ENCODE measurements at regions not wholly inside any gene's neighbourhood (a gene's known extent, or its start where the extent isn't known, plus 50 kb on each side); places are given as distances from the start of the nearest gene placed in this dataset.
"Not testable (repeated sequence)": the region's sequence is repeated elsewhere in the genome, so short reads cannot be mapped to it uniquely, and the experiment has no call there.

- no peak for DNase-seq (ENCODE audit: low read depth in 1 of 2, low spot score in 2 of 2)
- H3K9me3 ChIP-seq (replicated peaks): no peaks in the 10 kb centered on the region
Measured at GRCh38 chr1:5727191-5727590, 265.0 kb downstream of the NPHP4 start.

GRCh38 chr1:5726586-5727184 lies 265.5 kb downstream of the NPHP4 start:
- H3K36me3 ChIP-seq; H3K27me3 ChIP-seq (replicated peaks); H3K9me3 ChIP-seq (replicated peaks); H3K4me3 ChIP-seq; H3K4me1 ChIP-seq (replicated peaks); DNase-seq (ENCODE audit: low read depth in 1 of 2, low spot score in 2 of 2); H3K27ac ChIP-seq: not testable (repeated sequence)

More at GRCh38 chr1:5727191-5727590, 265.0 kb downstream of the NPHP4 start:
- no peak overlapping the region for H3K4me3 ChIP-seq
- H3K4me1 ChIP-seq (replicated peaks): no peaks in the 10 kb centered on the region
- H3K27me3 ChIP-seq (replicated peaks): no peaks in the 10 kb centered on the region
- H3K27ac ChIP-seq: no peak overlapping the region
- H3K36me3 ChIP-seq: no peaks in the 10 kb centered on the region

GRCh38 chr1:5725855-5726585 lies 266.2 kb downstream of the NPHP4 start:
- no peak for DNase-seq (ENCODE audit: low read depth in 1 of 2, low spot score in 2 of 2)
- Histone ChIP-seq H3K27me3 (replicated peaks) (no peaks in the 10 kb centered on the region), H3K4me1 (replicated peaks) (no peaks in the 10 kb centered on the region), H3K9me3 (replicated peaks) (no peaks in the 10 kb centered on the region), H3K27ac (no peak overlapping the region), H3K4me3 (no peak overlapping the region), H3K36me3 (no peaks in the 10 kb centered on the region)

- H3K27ac ChIP-seq: no peak overlapping the region
- no peaks in the 10 kb centered on the region for H3K9me3 ChIP-seq (replicated peaks)
- H3K4me3 ChIP-seq: no peak overlapping the region
- no peak for DNase-seq (ENCODE audit: low read depth in 1 of 2, low spot score in 2 of 2)
- H3K36me3 ChIP-seq: no peaks in the 10 kb centered on the region
- no peaks in the 10 kb centered on the region for H3K27me3 ChIP-seq (replicated peaks)
- no peaks in the 10 kb centered on the region for H3K4me1 ChIP-seq (replicated peaks)
Measured at GRCh38 chr1:5725406-5725805, 266.8 kb downstream of the NPHP4 start.

GRCh38 chr1:5724847-5725246 lies 267.4 kb downstream of the NPHP4 start:
- Histone ChIP-seq H3K36me3 (no peaks in the 10 kb centered on the region), H3K27ac (no peak overlapping the region), H3K4me3 (no peak overlapping the region), H3K9me3 (replicated peaks) (no peaks in the 10 kb centered on the region), H3K27me3 (replicated peaks) (no peaks in the 10 kb centered on the region), H3K4me1 (replicated peaks) (no peaks in the 10 kb centered on the region)
- no peak for DNase-seq (ENCODE audit: low read depth in 1 of 2, low spot score in 2 of 2)

GRCh38 chr1:5722635-5723164 lies 269.5 kb downstream of the NPHP4 start:
- H3K4me3 ChIP-seq: no peak overlapping the region
- H3K27me3 ChIP-seq (replicated peaks): no peaks in the 10 kb centered on the region
- no peaks in the 10 kb centered on the region for H3K4me1 ChIP-seq (replicated peaks)
- no peak for DNase-seq (ENCODE audit: low read depth in 1 of 2, low spot score in 2 of 2)
- H3K27ac ChIP-seq: no peak overlapping the region
- H3K9me3 ChIP-seq (replicated peaks): no peaks in the 10 kb centered on the region
- no peaks in the 10 kb centered on the region for H3K36me3 ChIP-seq

GRCh38 chr1:5721634-5722215 lies 270.5 kb downstream of the NPHP4 start:
- Histone ChIP-seq H3K27me3 (replicated peaks) (no peaks in the 10 kb centered on the region), H3K9me3 (replicated peaks) (no peaks in the 10 kb centered on the region), H3K4me3 (no peak overlapping the region), H3K36me3 (no peaks in the 10 kb centered on the region), H3K4me1 (replicated peaks) (no peaks in the 10 kb centered on the region), H3K27ac (no peak overlapping the region)
- DNase-seq (ENCODE audit: low read depth in 1 of 2, low spot score in 2 of 2): no peak

GRCh38 chr1:5720936-5721335 lies 271.3 kb downstream of the NPHP4 start:
- Histone ChIP-seq H3K27me3 (replicated peaks) (no peaks in the 10 kb centered on the region), H3K36me3 (no peaks in the 10 kb centered on the region), H3K4me3 (no peak overlapping the region), H3K27ac (no peak overlapping the region), H3K4me1 (replicated peaks) (no peaks in the 10 kb centered on the region), H3K9me3 (replicated peaks) (no peaks in the 10 kb centered on the region)
- DNase-seq (ENCODE audit: low read depth in 1 of 2, low spot score in 2 of 2): no peak

- no peaks in the 10 kb centered on the region for H3K4me1 ChIP-seq (replicated peaks)
- no peaks in the 10 kb centered on the region for H3K36me3 ChIP-seq
- no peak overlapping the region for H3K4me3 ChIP-seq
- H3K27me3 ChIP-seq (replicated peaks): no peaks in the 10 kb centered on the region
- no peaks in the 10 kb centered on the region for H3K9me3 ChIP-seq (replicated peaks)
- DNase-seq (ENCODE audit: low read depth in 1 of 2, low spot score in 2 of 2): no peak
- no peak overlapping the region for H3K27ac ChIP-seq
Measured at GRCh38 chr1:5720484-5720883, 271.7 kb downstream of the NPHP4 start.

GRCh38 chr1:5720045-5720444 lies 272.2 kb downstream of the NPHP4 start:
- no peaks in the 10 kb centered on the region for H3K36me3 ChIP-seq
- H3K4me1 ChIP-seq (replicated peaks): no peaks in the 10 kb centered on the region
- DNase-seq (ENCODE audit: low read depth in 1 of 2, low spot score in 2 of 2): no peak
- no peak overlapping the region for H3K27ac ChIP-seq
- no peaks in the 10 kb centered on the region for H3K9me3 ChIP-seq (replicated peaks)
- H3K27me3 ChIP-seq (replicated peaks): no peaks in the 10 kb centered on the region
- H3K4me3 ChIP-seq: no peak overlapping the region

- H3K4me3 ChIP-seq: no peak overlapping the region
- no peaks in the 10 kb centered on the region for H3K9me3 ChIP-seq (replicated peaks)
- no peaks in the 10 kb centered on the region for H3K4me1 ChIP-seq (replicated peaks)
- H3K36me3 ChIP-seq: no peaks in the 10 kb centered on the region
- H3K27ac ChIP-seq: no peak overlapping the region
- DNase-seq (ENCODE audit: low read depth in 1 of 2, low spot score in 2 of 2): no peak
- H3K27me3 ChIP-seq (replicated peaks): no peaks in the 10 kb centered on the region
Measured at GRCh38 chr1:5718831-5719632, 273.2 kb downstream of the NPHP4 start.

- Histone ChIP-seq H3K4me1 (replicated peaks) (no peaks in the 10 kb centered on the region), H3K4me3 (no peak overlapping the region), H3K27ac (no peak overlapping the region), H3K9me3 (replicated peaks) (no peaks in the 10 kb centered on the region), H3K27me3 (replicated peaks) (no peaks in the 10 kb centered on the region), H3K36me3 (no peaks in the 10 kb centered on the region)
- no peak for DNase-seq (ENCODE audit: low read depth in 1 of 2, low spot score in 2 of 2)
Measured at GRCh38 chr1:5717031-5717682, 275.1 kb downstream of the NPHP4 start.

- Histone ChIP-seq H3K36me3 (no peaks in the 10 kb centered on the region), H3K4me3 (no peak overlapping the region), H3K4me1 (replicated peaks) (no peaks in the 10 kb centered on the region), H3K27me3 (replicated peaks) (no peaks in the 10 kb centered on the region), H3K9me3 (replicated peaks) (no peaks in the 10 kb centered on the region), H3K27ac (no peak overlapping the region)
- no peak for DNase-seq (ENCODE audit: low read depth in 1 of 2, low spot score in 2 of 2)
Measured at GRCh38 chr1:5716126-5716525, 276.1 kb downstream of the NPHP4 start.
